Gastrocnemius medialis (tissue), 4 donors: ENCODE measurements at regions not wholly inside any gene's neighbourhood (a gene's known extent, or its start where the extent isn't known, plus 50 kb on each side); places are given as distances from the start of the nearest gene placed in this dataset.

ENCODE experiments used
- ATAC-seq, 2 donors: fragments of 150-250 bp; one replicate each; pipeline ENCODE4 v1.9.1; 2016
- DNase-seq, 2 donors: peaks; one replicate each; pipeline ENCODE4 v3.0.0-alpha.2; 2019
- H3K27ac ChIP-seq, 4 donors: fragments of 200-600 bp; sonication (generic); 1 replicate in 1 of 4; 2 replicates in 3 of 4; pipeline ENCODE4 v1.5.1; 2016 to 2018; ENCODE audit warnings: mild to moderate bottlenecking in 2 of 4, moderate library complexity in 1 of 4
- H3K27me3 ChIP-seq, 3 donors: fragments of 200-600 bp; sonication (generic) in 2 of 3; 1 replicate in 1 of 3; 2 replicates in 2 of 3; pipeline versions ENCODE4 v1.5.1 to v1.6.0; 2016 to 2019; ENCODE audit warnings: mild to moderate bottlenecking in 1 of 3, moderate library complexity in 1 of 3
- H3K36me3 ChIP-seq, 2 donors: fragments of 200-600 bp; sonication (generic) in 1 of 2; one replicate each; pipeline ENCODE4 v1.5.1; 2017 to 2018
- H3K4me1 ChIP-seq, 2 donors: fragments of 200-600 bp; sonication (generic) in 1 of 2; one replicate each; pipeline ENCODE4 v1.5.1; 2016 to 2017; ENCODE audit warnings: mild to moderate bottlenecking in 2 of 2
- H3K4me3 ChIP-seq, 4 donors: fragments of 200-600 bp; sonication (generic) in 3 of 4; 1 replicate in 1 of 4; 2 replicates in 3 of 4; pipeline ENCODE4 v1.5.1; 2016 to 2019; ENCODE audit warnings: mild to moderate bottlenecking in 2 of 4
- H3K9me3 ChIP-seq, 3 donors: fragments of 200-600 bp; sonication (generic) in 2 of 3; 1 replicate in 1 of 3; 2 replicates in 2 of 3; pipeline ENCODE4 v1.5.1; 2016 to 2019
- CTCF ChIP-seq, 5 experiments: fragments of 450-650 bp in 3 of 5; fragments of 200-600 bp in 2 of 5; sonication (generic) in 2 of 5; IDR thresholded peaks in 4 of 5; conservative IDR thresholded peaks in 1 of 5; 1 replicate in 4 of 5; 2 replicates in 1 of 5; pipeline ENCODE4 v1.5.1; 2016 to 2019; ENCODE audit warnings: antibody characterized with exemption in 5 of 5, mild to moderate bottlenecking in 3 of 5, moderate library complexity in 3 of 5
- POLR2A ChIP-seq, 2 donors: fragments of 450-650 bp; IDR thresholded peaks; one replicate each; pipeline ENCODE4 v1.6.1; 2017; ENCODE audit warnings: antibody characterized with exemption in 2 of 2, mild to moderate bottlenecking in 2 of 2, moderate library complexity in 2 of 2
- in situ Hi-C, 4 donors: fragments of 200-750 bp; cut with MboI; loops; one replicate each; pipeline versions ENCODE4 v1.15.0 to v1.8.0; 2017; ENCODE audit warnings: low sequenced_read_pairs in 4 of 4
- intact Hi-C: fragments of 100-400 bp; cut with DNase I; formaldehyde crosslinking; loops from one replicate; pipeline ENCODE4 v1.15.1; 2023; ENCODE audit warnings: low total_unique reads

DNA sequence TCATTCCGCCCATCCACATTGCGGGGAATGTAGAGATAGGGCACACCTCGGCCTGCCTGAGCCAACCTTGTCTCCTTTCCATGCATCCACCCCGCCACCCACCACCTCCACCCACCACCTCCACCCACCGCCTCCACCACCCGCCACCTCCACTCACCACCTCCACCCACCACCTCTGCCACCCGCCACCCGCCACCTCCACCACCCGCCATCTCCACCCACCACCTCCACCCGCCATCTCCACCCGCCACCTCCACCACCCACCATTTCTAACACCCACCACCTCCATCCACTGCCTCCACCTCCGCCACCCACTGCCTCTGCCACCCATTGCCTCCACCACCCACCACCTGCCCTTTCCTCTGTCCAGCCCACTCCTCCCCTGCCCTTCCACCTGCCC lies 78.4 kb downstream of the IGLL1 start:
- intact Hi-C loops (no loop called here), in situ Hi-C loops (no loop called here)

DNA sequence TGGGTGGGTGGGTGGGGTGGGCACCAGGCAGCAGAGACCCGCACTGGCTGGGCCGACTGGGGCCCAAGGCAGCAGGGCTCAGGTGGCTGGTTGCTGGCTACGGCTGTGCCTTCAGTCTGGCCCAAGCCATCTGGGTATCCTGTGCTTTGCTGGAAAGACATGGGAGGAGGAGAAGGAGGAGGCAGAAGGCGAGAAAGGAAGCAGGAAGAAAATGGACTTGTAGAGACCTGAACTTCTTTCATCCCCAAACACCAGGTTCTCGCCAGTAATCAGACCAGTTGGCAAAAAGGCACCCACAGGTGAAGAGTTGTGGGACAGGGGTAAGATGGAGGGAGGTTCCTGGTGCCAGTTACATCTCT lies 78.8 kb downstream of the IGLL1 start:
- in situ Hi-C loops: no loop called here

More for the DNA sequence above, 78.4 kb downstream of the IGLL1 start:
- DNase-seq: no peak
- Histone ChIP-seq H3K9me3 (no peaks in the 10 kb centered on the region), H3K4me3 (no peak overlapping the region), H3K27me3 (no peaks in the 10 kb centered on the region), H3K4me1 (no peaks in the 10 kb centered on the region), H3K36me3 (no peaks in the 10 kb centered on the region), H3K27ac (no peak overlapping the region)
- no peak for ATAC-seq
- no peak for TF ChIP-seq POLR2A (IDR thresholded peaks at IDR 0.05)
- no peak for TF ChIP-seq CTCF (IDR thresholded peaks at IDR 0.05 in 4 of 5, conservative IDR thresholded peaks at IDR 0.05 in 1 of 5)

DNA sequence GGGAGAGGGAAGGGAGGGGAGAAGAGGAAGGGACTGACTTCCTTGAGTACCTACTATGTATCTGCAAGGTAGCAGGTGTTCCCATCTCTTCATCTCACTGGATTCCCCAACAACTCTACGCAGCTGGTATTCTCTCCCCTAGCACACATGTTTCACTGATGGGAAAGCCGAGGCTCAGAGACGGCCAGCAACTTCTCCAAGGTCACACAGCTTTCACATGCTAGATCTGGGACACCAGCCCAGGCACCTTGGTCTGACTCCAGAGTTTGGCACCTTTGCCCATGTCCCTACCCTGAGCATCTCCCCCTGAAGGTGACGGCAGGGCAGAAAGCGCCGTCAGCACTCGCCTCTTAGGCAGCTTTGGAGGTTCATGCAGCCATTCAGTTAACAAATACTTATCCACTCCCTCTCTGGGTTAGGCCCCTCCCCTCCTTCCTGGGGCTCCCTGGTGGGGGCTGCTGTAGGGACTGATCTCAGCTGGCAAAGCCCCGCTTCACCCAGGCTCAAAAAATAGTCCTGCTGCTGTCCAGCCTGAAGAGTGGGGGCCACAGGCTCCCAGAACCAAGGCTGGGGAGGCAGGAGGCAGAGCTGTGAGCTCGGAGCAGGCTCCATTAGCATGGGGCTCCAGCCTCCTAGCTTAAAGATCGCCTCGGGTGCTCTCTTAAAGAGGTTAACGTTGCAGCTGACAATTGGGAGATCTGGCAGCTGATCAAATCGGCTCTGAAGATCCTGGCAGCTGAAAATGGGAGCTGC lies 79.4 kb downstream of the IGLL1 start:
- Histone ChIP-seq H3K9me3 (no peaks in the 10 kb centered on the region), H3K36me3 (no peaks in the 10 kb centered on the region), H3K27ac (no peak overlapping the region), H3K4me1 (no peaks in the 10 kb centered on the region), H3K27me3 (no peaks in the 10 kb centered on the region), H3K4me3 (no peak overlapping the region)
- TF ChIP-seq POLR2A (IDR thresholded peaks at IDR 0.05): no peak
- TF ChIP-seq CTCF (IDR thresholded peaks at IDR 0.05 in 4 of 5, conservative IDR thresholded peaks at IDR 0.05 in 1 of 5): no peak
- intact Hi-C loops: no loop called here
- ATAC-seq (no peak), DNase-seq (no peak)
- in situ Hi-C loops: no loop called here

More for the DNA sequence above, 78.8 kb downstream of the IGLL1 start:
- no peaks in the 10 kb centered on the region for H3K4me1 ChIP-seq
- H3K27ac ChIP-seq: no peak overlapping the region
- DNase-seq (no peak), ATAC-seq (no peak)
- no peaks in the 10 kb centered on the region for H3K36me3 ChIP-seq
- no peak overlapping the region for H3K4me3 ChIP-seq
- H3K27me3 ChIP-seq: no peaks in the 10 kb centered on the region
- intact Hi-C loops: no loop called here
- TF ChIP-seq CTCF (IDR thresholded peaks at IDR 0.05 in 4 of 5, conservative IDR thresholded peaks at IDR 0.05 in 1 of 5) (no peak), POLR2A (IDR thresholded peaks at IDR 0.05) (no peak)
- H3K9me3 ChIP-seq: no peaks in the 10 kb centered on the region

DNA sequence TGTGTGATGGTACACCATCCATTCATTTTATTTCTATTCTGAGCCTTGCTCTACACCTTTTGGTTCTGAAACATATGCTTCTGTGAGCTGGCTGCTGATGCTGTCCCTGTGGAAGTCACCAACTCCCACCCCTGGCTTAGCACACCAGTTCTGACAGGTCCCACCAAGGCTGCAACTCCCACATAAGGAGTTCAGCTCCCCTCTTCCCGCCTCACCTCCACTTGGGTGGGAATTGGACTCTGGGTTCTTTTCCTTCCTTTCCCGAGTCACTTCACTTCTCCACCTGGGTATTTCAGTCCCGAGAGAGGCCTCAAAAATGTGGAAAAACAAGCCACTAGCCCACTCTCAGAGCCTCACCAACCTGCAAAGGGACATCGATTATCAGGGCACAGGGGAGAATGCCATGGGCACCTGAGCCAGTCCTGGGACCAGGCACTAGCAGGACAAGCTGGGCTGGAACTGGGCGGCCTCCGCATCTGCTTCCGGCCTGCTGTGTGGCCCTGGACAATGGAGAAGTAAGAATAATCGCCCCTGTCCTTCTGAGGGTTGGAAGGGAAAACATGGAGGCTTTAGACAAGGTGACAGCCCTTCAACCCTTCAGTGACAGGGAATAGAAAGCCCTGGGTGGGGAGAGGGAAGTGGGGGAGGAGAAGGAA lies 80.1 kb downstream of the IGLL1 start:
- no peak overlapping the region for H3K4me3 ChIP-seq
- DNase-seq: no peak
- in situ Hi-C loops: no loop called here
- H3K36me3 ChIP-seq: no peaks in the 10 kb centered on the region
- no peaks in the 10 kb centered on the region for H3K9me3 ChIP-seq
- intact Hi-C loops: no loop called here
- no peaks in the 10 kb centered on the region for H3K4me1 ChIP-seq
- TF ChIP-seq CTCF (IDR thresholded peaks at IDR 0.05 in 4 of 5, conservative IDR thresholded peaks at IDR 0.05 in 1 of 5) (no peak), POLR2A (IDR thresholded peaks at IDR 0.05) (no peak)
- H3K27me3 ChIP-seq: no peaks in the 10 kb centered on the region
- ATAC-seq: no peak
- no peak overlapping the region for H3K27ac ChIP-seq
